WTC11 (cell line): ENCODE measurements at regions not wholly inside any gene's neighbourhood (a gene's known extent, or its start where the extent isn't known, plus 50 kb on each side); places are given as distances from the start of the nearest gene placed in this dataset.

Experiments used
- AR ChIP-seq: fragments of 250-450 bp; sonication (Bioruptor Pico); IDR thresholded peaks from 2 replicates; pipeline ENCODE4 v1.9.0; 2021; ENCODE audit warnings: mild to moderate bottlenecking
- CTCF ChIP-seq: fragments of 200-600 bp; IDR thresholded peaks from 2 replicates; pipeline ENCODE4 v1.8.0; 2022; ENCODE audit warnings: antibody characterized with exemption
- ESRRA ChIP-seq: sonication (generic); formaldehyde crosslinking; IDR thresholded peaks from 2 replicates; pipeline ENCODE4 v1.8.1; 2022; ENCODE audit warnings: mild to moderate bottlenecking, missing genetic modification reagents, borderline replicate concordance
- JUN ChIP-seq: sonication (generic); formaldehyde crosslinking; IDR thresholded peaks from 2 replicates; pipeline ENCODE4 v1.8.0; 2023; ENCODE audit warnings: mild to moderate bottlenecking, missing genetic modification reagents
- NFE2L1 ChIP-seq: sonication (generic); formaldehyde crosslinking; IDR thresholded peaks from 2 replicates; pipeline ENCODE4 v1.8.1; 2023; ENCODE audit warnings: missing genetic modification reagents
- RELA ChIP-seq: sonication (generic); formaldehyde crosslinking; IDR thresholded peaks from 2 replicates; pipeline ENCODE4 v1.8.1; 2022; ENCODE audit warnings: missing genetic modification reagents, mild to moderate bottlenecking, borderline replicate concordance
- USF2 ChIP-seq: sonication (generic); formaldehyde crosslinking; IDR thresholded peaks from 2 replicates; pipeline ENCODE4 v1.8.1; 2023; ENCODE audit warnings: mild to moderate bottlenecking, missing genetic modification reagents, moderate library complexity
- ZNF232 ChIP-seq: sonication (generic); formaldehyde crosslinking; IDR thresholded peaks from 2 replicates; pipeline ENCODE4 v1.8.0; 2022; ENCODE audit warnings: mild to moderate bottlenecking, missing genetic modification reagents
- TF ChIP-seq, protein P1 (sequence below): sonication (generic); formaldehyde crosslinking; IDR thresholded peaks from 2 replicates; pipeline ENCODE4 v1.8.0; 2022; ENCODE audit warnings: mild to moderate bottlenecking, missing genetic modification reagents
- TF ChIP-seq, protein P2 (sequence below): sonication (generic); formaldehyde crosslinking; IDR thresholded peaks from 2 replicates; pipeline ENCODE4 v1.8.0; 2023; ENCODE audit warnings: missing genetic modification reagents
- TF ChIP-seq, protein P3 (sequence below): sonication (generic); formaldehyde crosslinking; IDR thresholded peaks from 2 replicates; pipeline ENCODE4 v1.8.0; 2023; ENCODE audit warnings: mild to moderate bottlenecking, missing genetic modification reagents

- no peak for TF ChIP-seq JUN (CRISPR knock-in tag)
- TF ChIP-seq RELA (CRISPR knock-in tag): no peak
- TF ChIP-seq CTCF: no peak
- no peak for TF ChIP-seq NFE2L1 (CRISPR knock-in tag)
- TF ChIP-seq USF2 (CRISPR knock-in tag): no peak
- TF ChIP-seq ZNF232 (CRISPR knock-in tag): no peak
- TF ChIP-seq ESRRA (CRISPR knock-in tag): no peak
- TF ChIP-seq AR: no peak
- TF ChIP-seq, protein P1, sequence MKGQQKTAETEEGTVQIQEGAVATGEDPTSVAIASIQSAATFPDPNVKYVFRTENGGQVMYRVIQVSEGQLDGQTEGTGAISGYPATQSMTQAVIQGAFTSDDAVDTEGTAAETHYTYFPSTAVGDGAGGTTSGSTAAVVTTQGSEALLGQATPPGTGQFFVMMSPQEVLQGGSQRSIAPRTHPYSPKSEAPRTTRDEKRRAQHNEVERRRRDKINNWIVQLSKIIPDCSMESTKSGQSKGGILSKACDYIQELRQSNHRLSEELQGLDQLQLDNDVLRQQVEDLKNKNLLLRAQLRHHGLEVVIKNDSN: no peak
- TF ChIP-seq, protein P2, sequence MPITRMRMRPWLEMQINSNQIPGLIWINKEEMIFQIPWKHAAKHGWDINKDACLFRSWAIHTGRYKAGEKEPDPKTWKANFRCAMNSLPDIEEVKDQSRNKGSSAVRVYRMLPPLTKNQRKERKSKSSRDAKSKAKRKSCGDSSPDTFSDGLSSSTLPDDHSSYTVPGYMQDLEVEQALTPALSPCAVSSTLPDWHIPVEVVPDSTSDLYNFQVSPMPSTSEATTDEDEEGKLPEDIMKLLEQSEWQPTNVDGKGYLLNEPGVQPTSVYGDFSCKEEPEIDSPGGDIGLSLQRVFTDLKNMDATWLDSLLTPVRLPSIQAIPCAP (CRISPR knock-in tag): no peak
- TF ChIP-seq, protein P3, sequence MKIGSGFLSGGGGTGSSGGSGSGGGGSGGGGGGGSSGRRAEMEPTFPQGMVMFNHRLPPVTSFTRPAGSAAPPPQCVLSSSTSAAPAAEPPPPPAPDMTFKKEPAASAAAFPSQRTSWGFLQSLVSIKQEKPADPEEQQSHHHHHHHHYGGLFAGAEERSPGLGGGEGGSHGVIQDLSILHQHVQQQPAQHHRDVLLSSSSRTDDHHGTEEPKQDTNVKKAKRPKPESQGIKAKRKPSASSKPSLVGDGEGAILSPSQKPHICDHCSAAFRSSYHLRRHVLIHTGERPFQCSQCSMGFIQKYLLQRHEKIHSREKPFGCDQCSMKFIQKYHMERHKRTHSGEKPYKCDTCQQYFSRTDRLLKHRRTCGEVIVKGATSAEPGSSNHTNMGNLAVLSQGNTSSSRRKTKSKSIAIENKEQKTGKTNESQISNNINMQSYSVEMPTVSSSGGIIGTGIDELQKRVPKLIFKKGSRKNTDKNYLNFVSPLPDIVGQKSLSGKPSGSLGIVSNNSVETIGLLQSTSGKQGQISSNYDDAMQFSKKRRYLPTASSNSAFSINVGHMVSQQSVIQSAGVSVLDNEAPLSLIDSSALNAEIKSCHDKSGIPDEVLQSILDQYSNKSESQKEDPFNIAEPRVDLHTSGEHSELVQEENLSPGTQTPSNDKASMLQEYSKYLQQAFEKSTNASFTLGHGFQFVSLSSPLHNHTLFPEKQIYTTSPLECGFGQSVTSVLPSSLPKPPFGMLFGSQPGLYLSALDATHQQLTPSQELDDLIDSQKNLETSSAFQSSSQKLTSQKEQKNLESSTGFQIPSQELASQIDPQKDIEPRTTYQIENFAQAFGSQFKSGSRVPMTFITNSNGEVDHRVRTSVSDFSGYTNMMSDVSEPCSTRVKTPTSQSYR: no peak
These were observed 589.7 kb upstream of the LRRC4C start for GRCh38 chr11:42049186-42049585.
